ENCODE measurements at regions not wholly inside any gene's neighbourhood (a gene's known extent, or its start where the extent isn't known, plus 50 kb on each side); places are given as distances from the start of the nearest gene placed in this dataset.

GRCh38 chr2:176507786-176508185 lies 238.5 kb downstream of the MTX2 start:
- no peak for DNase-seq

GRCh38 chr2:176508374-176508773 lies 239.1 kb downstream of the MTX2 start:
- DNase-seq = no peak

- no peak for DNase-seq
Measured at GRCh38 chr2:176508984-176509740, 239.9 kb downstream of the MTX2 start.

GRCh38 chr2:176514276-176514675 lies 245.0 kb downstream of the MTX2 start:
- DNase-seq = no peak

- DNase-seq = no peak
Measured at GRCh38 chr2:176514805-176515500, 245.7 kb downstream of the MTX2 start.

- DNase-seq = no peak
Measured at GRCh38 chr2:176516051-176516602, 246.9 kb downstream of the MTX2 start.

GRCh38 chr2:176518823-176519222 lies 249.6 kb downstream of the MTX2 start:
- no peak for DNase-seq

GRCh38 chr2:176521878-176522670 lies 252.8 kb downstream of the MTX2 start:
- no peak for DNase-seq

GRCh38 chr2:176525086-176525485 lies 255.8 kb downstream of the MTX2 start:
- DNase-seq = no peak

GRCh38 chr2:176526995-176527901 lies 258.0 kb downstream of the MTX2 start:
- DNase-seq = no peak

- no peak for DNase-seq
Measured at GRCh38 chr2:176531608-176532007, 262.4 kb downstream of the MTX2 start.

GRCh38 chr2:176533505-176534193 lies 264.4 kb downstream of the MTX2 start:
- DNase-seq = no peak

- DNase-seq = no peak
Measured at GRCh38 chr2:176534798-176535466, 265.7 kb downstream of the MTX2 start.

- DNase-seq = no peak
Measured at GRCh38 chr2:176535467-176536113, 266.3 kb downstream of the MTX2 start.

GRCh38 chr2:176536439-176537133 lies 267.3 kb downstream of the MTX2 start:
- no peak for DNase-seq

- no peak for DNase-seq
Measured at GRCh38 chr2:176537932-176538331, 268.7 kb downstream of the MTX2 start.

GRCh38 chr2:176540995-176541394 lies 271.8 kb downstream of the MTX2 start:
- DNase-seq = no peak

- DNase-seq = no peak
Measured at GRCh38 chr2:176542476-176542875, 273.2 kb downstream of the MTX2 start.

GRCh38 chr2:176544557-176544956 lies 275.3 kb downstream of the MTX2 start:
- DNase-seq = no peak
